Thyroid gland (tissue), 4 donors: ENCODE measurements at regions not wholly inside any gene's neighbourhood (a gene's known extent, or its start where the extent isn't known, plus 50 kb on each side); places are given as distances from the start of the nearest gene placed in this dataset.

Source experiments
- CTCF ChIP-seq, 6 experiments: fragments of 200-600 bp in 3 of 6; fragments of 450-650 bp in 3 of 6; sonication (generic) in 3 of 6; IDR thresholded peaks; one replicate each; pipeline ENCODE4 v1.5.1; 2016 to 2019; ENCODE audit warnings: antibody characterized with exemption in 6 of 6, mild to moderate bottlenecking in 2 of 6, inconsistent platforms in 1 of 6, moderate library complexity in 1 of 6
- POLR2A ChIP-seq, 2 donors: fragments of 450-650 bp; IDR thresholded peaks; one replicate each; pipeline ENCODE4 v1.6.1; 2017; ENCODE audit warnings: antibody characterized with exemption in 2 of 2, mild to moderate bottlenecking in 2 of 2, moderate library complexity in 1 of 2

- TF ChIP-seq POLR2A (IDR thresholded peaks at IDR 0.05) (no peak), CTCF (IDR thresholded peaks at IDR 0.05) (no peak)
These were observed 429.5 kb downstream of the ZIC1 start for GRCh38 chr3:147838652-147839051.
